ENCODE measurements at regions not wholly inside any gene's neighbourhood (a gene's known extent, or its start where the extent isn't known, plus 50 kb on each side); places are given as distances from the start of the nearest gene placed in this dataset.

DNA sequence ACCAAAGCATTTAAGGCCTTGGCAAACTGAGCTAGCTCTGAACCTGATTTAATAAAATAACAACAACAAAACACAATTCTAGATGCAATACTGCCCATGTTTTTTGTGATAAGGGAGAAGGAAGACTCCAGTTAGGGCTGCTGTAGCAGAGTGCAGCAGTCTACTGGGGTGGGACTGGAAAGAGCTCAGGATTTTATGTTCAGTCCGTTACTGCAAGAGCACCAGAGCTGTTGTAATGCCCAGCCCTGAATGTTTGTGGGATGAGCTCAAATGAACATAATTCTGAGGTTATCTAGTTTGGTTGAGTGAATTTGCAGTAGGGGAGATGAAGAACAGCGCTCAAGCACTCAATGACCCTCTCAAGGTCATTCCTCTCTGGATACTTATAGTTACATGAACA lies 743.8 kb downstream of the FAT4 start:
- TF ChIP-seq TAF1 (IDR thresholded peaks at IDR 0.05; ENCODE audit: low read depth, low read length), result no peak
- TF ChIP-seq POLR2AphosphoS5 (IDR thresholded peaks at IDR 0.05; ENCODE audit: low read depth, low read length), result no peak
- no peak for TF ChIP-seq POLR2A (IDR thresholded peaks at IDR 0.05; ENCODE audit: low read depth, low read length)
- TF ChIP-seq POU2F2 (IDR thresholded peaks at IDR 0.05; ENCODE audit: low read depth, low read length), result no peak
- no peak for TF ChIP-seq PAX5 (IDR thresholded peaks at IDR 0.05; ENCODE audit: insufficient read depth, low read length, severe bottlenecking)
- TF ChIP-seq SPI1 (IDR thresholded peaks at IDR 0.05; ENCODE audit: low read depth, low read length), result no peak
